ENCODE measurements at regions not wholly inside any gene's neighbourhood (a gene's known extent, or its start where the extent isn't known, plus 50 kb on each side); places are given as distances from the start of the nearest gene placed in this dataset.

DNA sequence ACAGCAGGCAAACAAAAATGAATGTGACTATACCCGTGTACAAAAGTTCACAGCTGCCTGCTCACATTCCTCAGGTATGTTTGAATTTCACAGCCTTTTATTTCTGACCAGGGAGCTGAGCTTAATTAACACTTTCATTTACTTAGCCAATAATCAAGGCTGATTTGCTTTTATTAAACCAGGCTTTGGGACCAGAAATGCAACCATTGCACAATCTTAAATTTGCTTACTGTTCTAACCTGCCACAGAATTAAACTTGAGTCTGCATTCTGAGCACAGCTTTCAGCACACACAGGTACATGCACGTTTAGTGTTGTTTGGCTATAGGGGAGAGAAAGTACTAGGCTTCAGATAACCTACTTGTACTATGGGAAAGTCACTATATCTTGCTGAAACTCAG is 372.4 kb upstream of the ATP5MC3 start:
- no peak for DNase-seq

DNA sequence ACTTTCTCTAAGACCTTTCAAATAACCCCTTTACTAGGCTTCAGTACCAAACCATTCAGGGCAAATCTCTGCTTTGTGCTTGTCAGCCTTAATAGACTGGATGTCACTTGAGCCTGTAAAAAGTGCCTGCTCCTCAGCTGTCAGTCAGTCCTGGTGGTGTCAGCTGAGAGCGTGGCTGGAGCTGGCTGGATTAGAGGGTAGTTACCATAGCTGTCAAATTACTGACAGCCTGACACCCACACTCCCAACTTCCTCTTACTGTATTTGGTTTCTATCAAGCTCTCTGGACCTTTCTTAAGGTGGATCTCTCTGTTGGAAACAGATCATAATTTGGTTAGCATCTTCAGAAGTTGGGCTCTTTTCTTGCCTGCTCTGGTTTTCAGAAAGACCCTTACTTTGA is 371.4 kb upstream of the ATP5MC3 start:
- no peak for DNase-seq

DNA sequence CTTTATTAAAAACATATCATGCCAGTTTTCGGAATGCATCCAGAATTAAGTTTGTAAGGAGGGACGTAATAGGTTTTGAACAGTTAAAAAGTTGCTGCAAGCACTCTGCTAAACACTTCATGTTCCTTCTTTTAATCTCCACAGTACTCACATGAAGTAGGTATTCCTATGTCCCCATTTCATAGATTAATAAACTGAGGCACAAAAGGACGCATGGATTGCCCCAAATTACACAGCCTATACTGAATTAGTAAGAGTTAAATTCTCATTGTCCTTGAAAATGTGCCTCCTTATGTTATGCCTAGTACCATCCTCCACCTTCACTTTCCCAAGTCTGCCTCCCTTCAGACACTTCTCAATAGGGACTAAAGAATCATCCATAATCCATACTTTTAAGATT is 358.9 kb upstream of the ATP5MC3 start:
- DNase-seq = no peak

DNA sequence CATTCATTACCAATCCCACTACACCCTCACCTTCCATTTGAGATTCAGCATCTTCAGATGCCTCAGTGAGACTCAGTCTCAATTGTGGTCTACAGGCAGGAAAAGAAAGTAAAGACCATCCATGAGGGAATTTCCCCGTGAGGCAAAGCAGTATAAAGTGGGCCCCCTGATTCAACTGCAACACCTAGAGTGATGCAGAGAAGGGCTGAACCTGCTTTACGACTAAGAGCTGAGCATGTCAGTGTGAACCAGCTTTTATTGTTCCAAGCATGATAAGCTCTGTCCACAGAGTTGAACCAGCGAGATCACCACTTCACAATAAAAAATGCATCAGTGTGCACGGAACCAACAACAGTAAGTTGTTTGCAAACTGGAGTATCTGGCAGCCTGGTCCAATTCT is 357.6 kb upstream of the ATP5MC3 start:
- DNase-seq = no peak

DNA sequence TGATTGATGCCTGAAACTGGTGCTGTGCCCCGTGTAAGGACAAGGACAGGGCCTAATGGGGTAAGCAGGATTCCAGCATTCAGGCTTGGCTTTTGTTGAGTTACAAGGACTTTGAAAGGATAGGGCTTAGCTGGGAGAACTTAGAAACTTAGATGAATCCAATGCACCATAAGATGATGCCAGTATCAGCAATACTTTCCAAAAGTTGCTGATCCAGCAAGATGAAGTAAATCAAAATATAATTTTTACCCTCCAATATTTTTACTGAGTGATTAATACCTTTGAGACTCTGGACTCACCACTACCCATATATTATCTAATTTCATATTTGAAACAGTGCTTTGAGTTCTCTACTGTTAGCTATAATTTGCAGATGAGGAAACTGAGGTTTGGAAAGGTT is 354.5 kb upstream of the ATP5MC3 start:
- no peak for DNase-seq

DNA sequence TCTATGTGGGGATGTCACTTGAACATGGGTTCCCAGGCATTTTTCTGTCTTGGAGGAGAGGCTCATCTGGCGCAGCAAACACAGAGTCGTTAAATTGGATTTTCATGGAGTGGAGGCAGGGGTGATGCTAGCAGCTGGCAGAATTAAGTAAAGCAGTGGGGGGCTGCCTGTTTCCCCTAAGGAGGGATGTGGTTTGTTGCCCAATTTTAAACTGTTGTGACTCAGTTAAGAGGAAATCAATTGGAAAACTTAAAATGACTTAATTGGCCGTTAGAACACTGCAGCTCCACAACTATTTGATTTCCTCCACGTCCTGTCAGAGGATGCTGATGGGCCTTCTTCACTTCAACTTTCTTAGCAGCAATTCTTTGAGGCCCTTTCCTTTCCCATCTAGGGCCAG is 354.1 kb upstream of the ATP5MC3 start:
- no peak for DNase-seq

DNA sequence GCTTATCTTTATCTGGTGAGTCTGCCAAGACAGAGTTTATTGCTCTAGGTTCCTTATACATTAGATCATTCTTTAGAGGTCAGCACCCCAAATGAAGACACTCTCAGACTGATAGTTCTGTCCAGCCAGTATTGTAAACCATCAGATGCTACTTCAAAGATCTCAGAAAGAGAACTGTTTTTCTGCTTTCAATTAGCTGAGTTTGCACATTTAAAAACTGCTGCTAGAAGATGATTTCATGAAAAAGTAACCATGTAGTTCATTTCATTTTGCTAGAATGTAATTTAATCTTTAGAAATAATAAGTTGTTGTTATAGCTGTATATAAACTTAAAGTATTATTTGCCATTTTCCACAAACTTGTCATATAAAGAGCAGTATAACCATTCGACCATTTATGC is 344.5 kb upstream of the ATP5MC3 start:
- DNase-seq = no peak

DNA sequence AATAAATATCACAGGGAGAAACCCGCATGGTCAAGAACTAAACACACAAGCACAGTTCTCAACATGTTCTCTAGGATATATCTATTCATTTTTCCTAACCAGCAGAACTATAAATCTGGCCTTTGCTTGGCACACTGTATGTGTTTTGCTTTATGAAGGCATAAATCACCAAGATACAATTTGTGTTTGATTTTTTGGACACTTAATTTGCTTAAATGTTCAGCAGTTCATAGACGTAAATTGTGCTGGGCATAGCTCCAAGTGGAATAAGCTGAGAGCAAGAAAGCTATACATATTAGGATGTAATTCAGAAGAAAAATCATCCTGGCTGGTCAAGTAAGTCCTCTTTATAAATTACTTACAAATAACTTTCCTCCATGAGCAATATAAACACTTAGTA is 341.5 kb upstream of the ATP5MC3 start:
- no peak for DNase-seq

DNA sequence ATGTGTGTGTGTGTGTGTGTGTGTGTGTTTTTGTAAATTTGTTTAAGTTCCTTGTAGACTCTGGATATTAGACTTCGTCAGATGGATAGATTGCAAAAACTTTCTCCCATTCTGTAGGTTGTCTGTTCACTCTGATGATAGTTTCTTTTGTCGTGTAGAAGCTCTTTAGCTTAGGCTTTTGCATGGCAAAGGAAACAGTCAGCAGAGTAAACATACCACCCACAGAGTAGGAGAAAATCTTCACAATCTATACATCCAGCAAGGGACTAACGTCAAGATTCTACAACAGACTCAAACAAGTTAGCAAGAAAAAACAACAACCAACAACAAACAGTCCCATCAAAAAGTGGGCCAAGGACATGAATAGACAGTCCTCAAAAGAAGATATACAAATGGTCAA is 336.7 kb upstream of the ATP5MC3 start:
- no peak for DNase-seq

DNA sequence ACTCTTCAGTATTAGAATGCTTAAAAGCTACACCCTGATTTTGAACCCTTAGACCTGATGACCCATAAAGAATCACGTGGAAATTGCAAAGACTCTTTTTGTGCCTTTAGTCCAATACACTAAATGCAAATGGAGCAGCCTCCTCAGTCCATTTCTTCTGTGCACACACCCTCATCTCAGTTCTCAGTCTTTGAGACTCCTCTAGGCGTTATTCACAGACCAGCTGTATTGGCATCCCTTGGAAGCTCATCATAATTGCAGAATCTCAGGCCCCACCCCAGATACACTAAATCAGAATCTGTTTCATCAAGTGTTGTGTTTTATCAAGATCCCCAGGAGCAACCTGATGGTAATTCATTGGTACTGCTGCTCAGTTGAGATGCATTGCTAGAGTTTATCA is 335.0 kb upstream of the ATP5MC3 start:
- DNase-seq = no peak

DNA sequence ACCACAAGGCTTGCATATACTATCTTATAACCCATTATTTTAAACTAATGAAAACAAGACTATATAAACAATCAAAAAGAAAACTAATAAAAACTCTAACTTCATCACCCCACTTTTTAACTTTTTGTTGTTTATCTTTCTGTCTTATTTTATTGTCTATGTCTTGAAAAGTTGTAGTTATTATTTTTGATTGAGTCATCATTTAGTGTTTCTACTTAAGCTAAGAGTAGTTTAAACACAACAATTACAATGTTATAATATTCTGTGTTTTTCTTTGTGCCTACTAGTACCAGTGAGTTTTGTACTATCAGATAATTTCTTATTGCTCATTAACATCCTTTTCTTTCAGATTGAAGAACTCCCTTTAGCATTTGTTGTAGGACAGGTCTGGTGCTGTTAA is 318.7 kb upstream of the ATP5MC3 start:
- no peak for DNase-seq

DNA sequence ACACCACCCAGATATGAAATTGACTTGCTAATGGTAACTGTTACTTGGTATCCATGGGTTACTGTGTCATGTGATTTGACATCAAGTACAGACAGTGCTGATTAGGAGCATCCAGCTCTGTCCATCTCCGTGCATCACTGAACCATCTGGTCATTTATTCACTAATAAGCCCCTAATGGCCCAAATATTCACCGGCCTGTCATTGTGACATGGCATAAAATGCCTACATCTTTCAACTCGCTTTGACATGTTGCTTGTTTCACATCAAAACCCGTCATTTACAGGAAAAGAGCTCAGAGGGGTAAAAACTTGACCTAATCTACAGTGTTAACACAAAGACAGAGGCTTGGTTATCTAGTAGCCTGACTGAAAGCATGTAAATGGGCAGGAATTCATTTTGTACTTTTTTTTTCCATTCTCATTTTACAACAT is 308.9 kb upstream of the ATP5MC3 start:
- DNase-seq = no peak

DNA sequence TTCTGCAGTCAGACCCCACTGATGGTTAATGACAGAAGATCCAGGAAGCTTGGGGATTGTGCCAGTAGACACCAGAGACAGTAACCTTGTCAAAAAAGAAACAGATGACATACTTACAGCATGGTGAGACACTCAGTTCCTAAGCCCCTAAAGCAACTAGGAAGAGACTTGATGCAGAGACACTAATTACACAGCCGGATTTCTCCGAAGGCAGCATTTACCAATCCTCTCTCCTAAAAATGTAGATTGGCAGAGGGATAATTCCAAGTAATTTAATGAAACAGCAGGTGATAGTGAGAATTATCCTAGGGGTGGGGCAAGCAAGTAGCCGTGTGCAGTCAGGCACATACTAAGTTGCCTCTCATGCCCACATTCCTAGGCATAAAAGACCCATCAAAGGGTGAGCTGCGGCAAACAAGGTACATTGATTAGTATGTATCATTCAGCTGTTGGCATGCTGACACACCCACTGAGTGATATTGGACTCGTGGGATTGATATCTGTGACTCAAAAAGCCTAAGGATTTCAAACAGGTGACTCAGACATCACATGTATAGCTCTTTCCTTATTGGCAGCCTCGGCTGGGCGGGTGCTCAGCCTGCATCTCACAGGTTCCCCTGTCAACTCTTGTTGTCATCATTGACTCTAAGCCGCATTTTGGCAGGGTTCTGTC is 296.7 kb upstream of the ATP5MC3 start:
- no peak for DNase-seq

DNA sequence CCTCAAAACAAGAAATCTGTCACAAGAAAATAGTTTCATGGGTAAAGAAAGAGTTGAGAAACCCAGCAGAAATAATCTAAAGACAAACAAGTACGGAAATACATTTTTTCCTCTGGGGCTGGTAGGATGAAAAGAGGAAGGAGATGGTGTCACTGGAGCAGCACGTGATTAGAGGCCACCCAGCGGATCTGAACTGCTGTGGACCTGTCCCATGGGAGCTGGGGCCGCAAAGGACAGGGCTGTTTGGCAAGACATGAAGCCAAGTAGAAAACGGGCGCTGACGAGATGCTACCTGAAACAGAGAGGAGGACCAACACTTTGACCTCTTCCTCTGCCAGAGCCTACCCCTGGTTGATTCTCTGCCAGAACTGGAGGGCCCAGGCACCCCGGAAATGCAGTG is 295.4 kb upstream of the ATP5MC3 start:
- DNase-seq = no peak

DNA sequence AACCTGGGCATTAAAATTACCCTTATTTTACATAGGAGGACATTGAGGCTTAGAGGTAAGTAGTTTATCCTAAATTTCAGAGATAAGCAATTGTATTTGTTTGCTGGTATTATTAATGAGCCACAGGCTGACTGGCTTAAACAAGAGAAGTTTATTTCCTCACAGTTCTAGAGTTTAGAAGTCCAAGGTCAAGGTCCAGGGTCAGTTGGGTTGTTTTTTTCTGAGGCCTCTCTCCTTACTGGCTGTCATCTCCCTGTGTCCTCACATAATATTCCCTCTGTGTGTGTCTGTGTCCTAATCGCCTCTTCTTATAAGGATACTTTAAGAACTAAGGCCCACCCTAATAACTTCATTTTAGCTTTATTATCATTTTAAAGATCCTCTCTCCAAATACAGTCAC is 294.9 kb upstream of the ATP5MC3 start:
- DNase-seq = no peak

DNA sequence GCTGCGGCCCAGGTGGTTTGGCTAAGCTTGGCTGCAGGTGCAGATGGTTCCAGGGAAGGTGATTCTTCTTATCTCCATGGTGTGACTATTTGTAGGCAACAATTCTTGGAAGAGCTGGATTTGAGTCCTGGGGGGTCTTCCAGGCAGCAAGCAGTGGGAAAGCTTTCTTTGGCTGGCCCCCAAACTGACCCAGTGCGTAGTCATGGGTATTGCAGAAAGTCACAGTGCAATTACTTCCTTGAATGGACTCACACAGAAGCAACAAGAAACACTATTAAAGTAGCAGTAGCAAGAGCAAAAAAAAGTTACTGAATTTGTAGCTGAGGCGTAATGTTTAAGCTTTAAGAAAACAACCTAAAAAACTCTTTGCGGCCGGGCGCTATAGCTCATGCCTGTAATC is 293.6 kb upstream of the ATP5MC3 start:
- no peak for DNase-seq

DNA sequence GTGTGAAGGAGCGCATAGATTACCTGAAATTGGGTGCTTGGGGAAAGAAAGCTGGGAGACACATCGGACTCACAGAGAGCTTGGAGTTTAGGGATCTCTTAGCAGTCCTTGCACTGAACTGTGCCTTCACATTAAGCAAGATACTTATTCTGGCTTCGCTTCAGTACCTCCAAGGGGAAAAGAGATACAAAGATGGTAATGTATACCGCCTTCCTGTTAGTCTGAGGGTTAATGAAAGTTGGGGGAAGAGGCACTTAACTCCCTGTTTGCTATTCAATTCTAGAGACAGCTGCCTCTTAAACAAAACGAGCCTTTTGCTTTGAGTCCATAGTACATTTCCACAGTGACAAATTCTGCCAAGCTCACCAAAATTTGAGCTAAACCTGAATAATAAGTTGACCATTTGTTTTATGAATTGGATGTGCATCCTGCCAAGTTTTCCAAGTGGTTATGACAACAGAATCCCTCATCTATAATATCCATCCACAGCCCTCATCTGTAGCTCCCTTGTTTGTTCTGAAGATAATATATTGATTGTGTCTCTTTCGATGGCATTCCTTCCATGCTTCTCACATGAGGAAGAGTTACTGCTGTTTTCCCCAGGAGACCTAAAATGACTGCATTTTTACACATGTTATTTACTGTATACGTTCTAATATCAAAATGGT is 287.1 kb upstream of the ATP5MC3 start:
- DNase-seq = no peak

DNA sequence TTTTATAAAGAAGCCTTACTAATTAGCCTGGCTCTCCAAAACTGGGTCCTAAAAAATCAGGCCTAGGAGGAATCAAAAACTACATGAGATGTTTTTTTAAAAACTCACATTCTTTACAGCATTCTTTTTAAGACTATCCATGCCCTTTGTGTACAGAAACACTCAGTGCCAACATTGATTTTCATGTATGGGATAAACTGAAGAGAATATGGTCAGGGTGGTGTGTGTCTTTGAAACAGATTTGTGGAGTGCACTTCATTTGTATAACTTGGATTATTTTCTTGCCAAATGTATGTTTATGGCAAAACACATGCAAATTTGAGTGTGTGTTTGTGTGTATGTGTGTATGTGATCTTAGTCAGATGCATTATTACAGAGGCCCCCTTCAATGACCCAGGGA is 283.6 kb upstream of the ATP5MC3 start:
- DNase-seq = no peak

DNA sequence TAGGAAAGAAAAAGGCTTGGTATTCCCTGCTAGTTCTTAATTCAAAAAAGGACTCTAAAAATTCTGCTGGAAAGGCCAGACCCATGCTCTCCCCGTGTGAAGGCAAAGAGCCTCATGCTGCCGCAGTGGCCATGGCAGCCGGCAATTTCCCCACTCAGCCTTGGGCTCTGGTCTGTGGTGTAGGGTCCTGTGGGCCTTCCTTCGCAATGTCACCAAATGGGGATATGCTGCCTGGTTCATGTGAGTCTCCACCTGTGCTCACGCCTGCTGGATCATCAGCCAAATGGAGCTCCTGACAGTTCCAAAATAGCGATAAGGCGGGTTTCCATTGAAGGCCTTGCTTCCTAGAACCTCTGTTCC is 282.8 kb upstream of the ATP5MC3 start:
- no peak for DNase-seq

DNA sequence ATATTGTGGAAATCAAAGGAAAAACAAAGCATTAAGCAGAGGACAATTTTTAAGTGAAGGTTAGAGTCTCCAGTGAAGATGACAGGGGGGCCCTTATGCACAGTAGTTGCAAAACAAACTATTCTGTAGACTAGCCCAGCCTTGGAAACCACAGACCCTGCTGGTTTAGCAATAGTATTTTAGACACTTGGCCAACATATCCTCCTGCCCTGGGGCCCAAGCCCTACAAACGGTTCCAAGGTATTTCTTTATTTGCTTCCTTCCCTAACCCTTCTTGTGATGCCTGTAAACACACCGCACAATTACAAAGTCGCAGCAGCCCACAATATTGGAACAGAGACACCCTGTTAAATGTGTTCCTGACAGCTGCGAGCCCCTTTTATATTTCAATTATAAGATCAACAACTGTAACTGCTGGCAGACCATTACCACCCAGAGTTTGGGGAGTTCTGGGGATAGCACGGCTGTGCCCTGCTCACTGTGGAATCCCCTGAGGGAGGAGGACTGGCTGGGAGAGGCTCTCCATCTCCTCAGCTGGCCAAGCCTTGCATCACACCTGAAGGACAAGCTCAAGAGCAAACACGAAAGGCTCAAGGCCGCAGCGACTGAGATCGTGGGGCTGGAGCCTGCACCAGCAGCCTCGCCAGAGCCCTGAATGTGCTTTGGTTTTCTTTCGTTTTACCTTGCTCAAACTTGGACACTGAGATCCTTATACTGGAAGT is 282.2 kb upstream of the ATP5MC3 start:
- DNase-seq = no peak

DNA sequence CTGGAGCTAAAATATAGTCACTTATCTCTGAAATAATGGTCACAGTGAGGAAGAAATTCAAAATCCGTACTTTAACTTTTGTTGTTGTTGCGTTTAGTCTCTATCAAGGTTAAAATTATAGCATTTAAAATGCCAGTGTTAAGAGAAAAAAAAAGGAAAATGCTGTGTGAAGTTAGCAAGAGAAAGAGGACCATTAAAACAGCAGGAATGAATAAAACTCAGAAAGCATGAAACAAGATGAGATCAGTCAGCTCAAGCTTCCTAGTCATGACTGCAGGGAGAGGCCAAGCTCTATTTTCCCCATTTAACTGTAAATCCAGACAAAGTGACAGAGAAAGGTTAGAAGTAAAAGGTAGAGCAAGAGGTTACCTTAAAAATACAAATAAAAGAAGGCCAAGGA is 281.7 kb upstream of the ATP5MC3 start:
- no peak for DNase-seq

DNA sequence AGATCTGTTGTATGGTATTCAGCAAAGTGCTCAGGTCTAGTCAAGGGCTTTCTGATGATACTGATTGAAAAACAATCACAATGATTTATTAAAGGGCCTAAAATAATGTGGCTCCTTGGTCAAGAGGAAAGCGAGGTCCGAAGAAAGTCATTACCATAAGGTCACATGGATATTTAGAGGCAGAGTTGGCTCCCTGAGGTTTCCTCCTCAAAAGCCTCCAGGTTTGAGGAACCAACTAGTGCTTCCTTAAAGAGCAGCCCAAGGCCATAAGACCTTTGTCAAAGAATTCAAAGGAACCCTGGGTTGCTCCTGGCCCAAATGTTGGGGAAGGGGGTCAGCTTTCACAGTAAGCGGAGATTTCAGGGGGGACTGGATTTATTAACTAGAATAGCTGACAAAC is 280.7 kb upstream of the ATP5MC3 start:
- DNase-seq = no peak

DNA sequence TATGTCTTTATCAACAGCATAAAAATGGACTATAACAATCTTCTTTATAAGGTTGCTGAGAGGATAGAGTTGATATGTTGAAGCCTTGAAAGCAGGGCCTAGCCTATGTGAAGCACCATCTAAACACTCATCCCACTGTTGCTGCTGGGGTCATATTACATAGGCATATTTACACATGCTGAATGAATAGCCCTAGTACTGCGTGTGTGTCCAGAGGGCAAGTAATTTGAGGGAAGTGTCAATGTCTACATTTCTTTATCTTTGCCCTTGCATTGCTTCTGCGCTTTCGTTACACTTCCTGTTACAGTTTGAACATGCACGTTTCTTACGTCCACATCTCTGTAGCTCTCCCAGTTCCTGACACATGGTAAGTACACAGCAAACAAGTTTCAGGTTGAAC is 280.3 kb upstream of the ATP5MC3 start:
- no peak for DNase-seq

DNA sequence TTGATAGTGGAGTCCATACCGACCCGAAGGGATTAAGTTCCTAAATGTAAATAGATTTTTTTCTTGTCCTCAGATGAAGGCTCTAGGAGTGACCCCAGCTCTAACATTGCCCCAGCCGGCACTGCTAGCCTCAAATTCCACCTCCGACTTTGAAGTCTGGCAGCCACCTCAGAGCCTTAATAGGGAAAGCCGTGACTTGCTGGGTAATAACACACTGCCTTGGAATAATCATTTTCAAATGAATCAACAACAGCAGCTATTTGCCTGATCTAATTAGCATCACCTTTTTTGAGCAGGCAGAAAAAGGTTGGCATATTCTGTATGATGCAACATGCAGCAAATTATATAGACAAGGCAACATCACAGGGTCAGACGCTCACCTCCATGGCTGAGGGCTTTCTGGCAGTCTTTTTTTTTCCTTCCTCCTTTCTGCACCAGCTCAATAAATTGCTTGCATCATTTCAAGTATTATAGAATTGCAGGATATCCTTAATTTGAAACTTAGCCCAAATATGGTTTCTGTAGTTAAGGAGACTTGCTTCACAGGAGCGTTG is 276.5 kb upstream of the ATP5MC3 start:
- DNase-seq = no peak
